Muscle layer of colon (tissue), 2 donors: ENCODE measurements at regions not wholly inside any gene's neighbourhood (a gene's known extent, or its start where the extent isn't known, plus 50 kb on each side); places are given as distances from the start of the nearest gene placed in this dataset.
A peak's percentile ranks its signal among the peaks of the same experiment; 100 is the strongest.

Experiments used
- H3K27ac ChIP-seq: one replicate; pipeline ENCODE4 v1.7.0; 2013; ENCODE audit warnings: low read depth, mild to moderate bottlenecking, low read length, moderate library complexity
- H3K27me3 ChIP-seq, 2 donors: one replicate each; pipeline ENCODE4 v1.7.0; 2013; ENCODE audit warnings: low read length in 2 of 2, mild to moderate bottlenecking in 2 of 2; ENCODE audit not compliant: insufficient read depth in 2 of 2, control insufficient read depth in 1 of 2
- H3K36me3 ChIP-seq: one replicate; pipeline ENCODE4 v1.7.0; 2013; ENCODE audit warnings: mild to moderate bottlenecking, low read length; ENCODE audit not compliant: insufficient read depth
- H3K4me1 ChIP-seq: one replicate; pipeline ENCODE4 v1.7.0; 2013; ENCODE audit warnings: mild to moderate bottlenecking, low read length; ENCODE audit not compliant: insufficient read depth
- H3K4me3 ChIP-seq, 2 donors: one replicate each; pipeline ENCODE4 v1.7.0; 2013; ENCODE audit warnings: low read length in 2 of 2, low read depth in 1 of 2, mild to moderate bottlenecking in 1 of 2, moderate library complexity in 1 of 2
- H3K9ac ChIP-seq: one replicate; pipeline ENCODE4 v1.7.0; 2013; ENCODE audit warnings: low read length
- H3K9me3 ChIP-seq: one replicate; pipeline ENCODE4 v1.7.0; 2013; ENCODE audit warnings: mild to moderate bottlenecking, low read length
- donor health status: abdominal sarcoma.
- donor health status: Adenocarcinoma of cecum.

GRCh38 chr9:16238623-16239138 is 631.8 kb downstream of the BNC2 start:
- H3K4me1 ChIP-seq = peaks cover 5% of the 10 kb centered on the region
- no peak overlapping the region for H3K4me3 ChIP-seq
- H3K9ac ChIP-seq = no peak overlapping the region
- no peaks in the 10 kb centered on the region for H3K36me3 ChIP-seq
- no peak overlapping the region for H3K27ac ChIP-seq
- no peaks in the 10 kb centered on the region for H3K9me3 ChIP-seq
- no peaks in the 10 kb centered on the region for H3K27me3 ChIP-seq

GRCh38 chr9:16241231-16241630 is 629.2 kb downstream of the BNC2 start:
- no peak overlapping the region for H3K27ac ChIP-seq
- peaks cover 7% of the 10 kb centered on the region for H3K4me1 ChIP-seq
- H3K4me3 ChIP-seq = no peak overlapping the region
- no peak overlapping the region for H3K9ac ChIP-seq
- no peaks in the 10 kb centered on the region for H3K9me3 ChIP-seq
- no peaks in the 10 kb centered on the region for H3K27me3 ChIP-seq
- no peaks in the 10 kb centered on the region for H3K36me3 ChIP-seq

- Histone ChIP-seq H3K27me3 (no peaks in the 10 kb centered on the region), H3K27ac (no peak overlapping the region), H3K4me3 (no peak overlapping the region), H3K9ac (no peak overlapping the region), H3K36me3 (no peaks in the 10 kb centered on the region), H3K9me3 (no peaks in the 10 kb centered on the region), H3K4me1 (peaks cover 8% of the 10 kb centered on the region)
Observed at GRCh38 chr9:16243798-16244197, 626.7 kb downstream of the BNC2 start.

GRCh38 chr9:16245756-16246440 is 624.6 kb downstream of the BNC2 start:
- peaks cover 8% of the 10 kb centered on the region for H3K4me1 ChIP-seq
- no peaks in the 10 kb centered on the region for H3K9me3 ChIP-seq
- no peak overlapping the region for H3K9ac ChIP-seq
- no peaks in the 10 kb centered on the region for H3K27me3 ChIP-seq
- H3K27ac ChIP-seq = no peak overlapping the region
- no peaks in the 10 kb centered on the region for H3K36me3 ChIP-seq
- H3K4me3 ChIP-seq = no peak overlapping the region

- Histone ChIP-seq H3K27me3 (no peaks in the 10 kb centered on the region), H3K36me3 (no peaks in the 10 kb centered on the region), H3K27ac (no peak overlapping the region), H3K9me3 (no peaks in the 10 kb centered on the region), H3K4me3 (no peak overlapping the region), H3K9ac (no peak overlapping the region), H3K4me1 (peaks cover 8% of the 10 kb centered on the region)
Observed at GRCh38 chr9:16246785-16247184, 623.7 kb downstream of the BNC2 start.

- no peak overlapping the region for H3K9ac ChIP-seq
- no peak overlapping the region for H3K27ac ChIP-seq
- no peaks in the 10 kb centered on the region for H3K27me3 ChIP-seq
- no peak overlapping the region for H3K4me3 ChIP-seq
- H3K36me3 ChIP-seq = no peaks in the 10 kb centered on the region
- no peaks in the 10 kb centered on the region for H3K9me3 ChIP-seq
- H3K4me1 ChIP-seq = peaks cover 8% of the 10 kb centered on the region
Observed at GRCh38 chr9:16247188-16247875, 623.1 kb downstream of the BNC2 start.

- Histone ChIP-seq H3K27ac (peak overlapping the region; percentile 10), H3K27me3 (no peaks in the 10 kb centered on the region), H3K36me3 (no peaks in the 10 kb centered on the region), H3K9ac (no peak overlapping the region), H3K4me1 (peaks cover 8% of the 10 kb centered on the region), H3K9me3 (no peaks in the 10 kb centered on the region), H3K4me3 (no peak overlapping the region)
Observed at GRCh38 chr9:16248822-16249221, 621.6 kb downstream of the BNC2 start.

- Histone ChIP-seq H3K27ac (no peak overlapping the region), H3K36me3 (no peaks in the 10 kb centered on the region), H3K4me1 (no peaks in the 10 kb centered on the region), H3K27me3 (no peaks in the 10 kb centered on the region), H3K9me3 (no peaks in the 10 kb centered on the region), H3K4me3 (no peak overlapping the region), H3K9ac (no peak overlapping the region)
Observed at GRCh38 chr9:16252616-16253015, 617.9 kb downstream of the BNC2 start.

- H3K27me3 ChIP-seq = no peaks in the 10 kb centered on the region
- no peaks in the 10 kb centered on the region for H3K4me1 ChIP-seq
- H3K27ac ChIP-seq = no peak overlapping the region
- no peak overlapping the region for H3K9ac ChIP-seq
- no peak overlapping the region for H3K4me3 ChIP-seq
- H3K9me3 ChIP-seq = no peaks in the 10 kb centered on the region
- H3K36me3 ChIP-seq = no peaks in the 10 kb centered on the region
Observed at GRCh38 chr9:16254674-16255073, 615.8 kb downstream of the BNC2 start.

- H3K4me1 ChIP-seq = no peaks in the 10 kb centered on the region
- no peak overlapping the region for H3K4me3 ChIP-seq
- H3K9ac ChIP-seq = no peak overlapping the region
- no peaks in the 10 kb centered on the region for H3K27me3 ChIP-seq
- H3K9me3 ChIP-seq = no peaks in the 10 kb centered on the region
- no peaks in the 10 kb centered on the region for H3K36me3 ChIP-seq
- no peak overlapping the region for H3K27ac ChIP-seq
Observed at GRCh38 chr9:16255217-16255616, 615.3 kb downstream of the BNC2 start.

GRCh38 chr9:16257604-16258003 is 612.9 kb downstream of the BNC2 start:
- H3K9ac ChIP-seq = no peak overlapping the region
- no peaks in the 10 kb centered on the region for H3K27me3 ChIP-seq
- no peaks in the 10 kb centered on the region for H3K4me1 ChIP-seq
- no peak overlapping the region for H3K4me3 ChIP-seq
- H3K9me3 ChIP-seq = no peaks in the 10 kb centered on the region
- no peaks in the 10 kb centered on the region for H3K36me3 ChIP-seq
- no peak overlapping the region for H3K27ac ChIP-seq

- H3K9ac ChIP-seq = no peak overlapping the region
- no peaks in the 10 kb centered on the region for H3K9me3 ChIP-seq
- H3K4me1 ChIP-seq = no peaks in the 10 kb centered on the region
- H3K36me3 ChIP-seq = no peaks in the 10 kb centered on the region
- H3K4me3 ChIP-seq = no peak overlapping the region
- no peaks in the 10 kb centered on the region for H3K27me3 ChIP-seq
- no peak overlapping the region for H3K27ac ChIP-seq
Observed at GRCh38 chr9:16258191-16258590, 612.3 kb downstream of the BNC2 start.
